GM18502 (cell line): ENCODE measurements at regions not wholly inside any gene's neighbourhood (a gene's known extent, or its start where the extent isn't known, plus 50 kb on each side); places are given as distances from the start of the nearest gene placed in this dataset.

Experiments
- ATAC-seq: cut with Tn5 transposase; IDR thresholded peaks from one replicate; pipeline ENCODE4 v1.9.1; 2021; ENCODE audit warnings: mild to moderate bottlenecking; ENCODE audit not compliant: unreplicated experiment, poor library complexity

- no peak for ATAC-seq
Observed at GRCh38 chr9:82206946-82207345, 218.4 kb downstream of the SPATA31D1 start.

GRCh38 chr9:82208741-82209450, 220.3 kb downstream of the SPATA31D1 start:
- no peak for ATAC-seq

- no peak for ATAC-seq
Observed at GRCh38 chr9:82209797-82210470, 221.4 kb downstream of the SPATA31D1 start.

- ATAC-seq, result no peak
Observed at GRCh38 chr9:82212885-82213284, 224.3 kb downstream of the SPATA31D1 start.

GRCh38 chr9:82216435-82216834, 227.9 kb downstream of the SPATA31D1 start:
- ATAC-seq, result no peak

GRCh38 chr9:82223442-82223841, 234.9 kb downstream of the SPATA31D1 start:
- ATAC-seq, result no peak

GRCh38 chr9:82231411-82231810, 242.8 kb downstream of the SPATA31D1 start:
- no peak for ATAC-seq

GRCh38 chr9:82234160-82234943, 245.8 kb downstream of the SPATA31D1 start:
- ATAC-seq, result no peak

- ATAC-seq, result no peak
Observed at GRCh38 chr9:82242285-82242963, 253.9 kb downstream of the SPATA31D1 start.

GRCh38 chr9:82247318-82247717, 258.7 kb downstream of the SPATA31D1 start:
- ATAC-seq, result no peak

GRCh38 chr9:82252116-82252515, 263.5 kb downstream of the SPATA31D1 start:
- ATAC-seq, result no peak

- ATAC-seq, result no peak
Observed at GRCh38 chr9:82254646-82255367, 266.2 kb downstream of the SPATA31D1 start.

GRCh38 chr9:82255481-82256176, 267.1 kb downstream of the SPATA31D1 start:
- ATAC-seq, result no peak

- no peak for ATAC-seq
Observed at GRCh38 chr9:82260691-82261090, 272.1 kb downstream of the SPATA31D1 start.

GRCh38 chr9:82263619-82264018, 275.0 kb downstream of the SPATA31D1 start:
- no peak for ATAC-seq

GRCh38 chr9:82271106-82271561, 282.6 kb downstream of the SPATA31D1 start:
- ATAC-seq, result no peak

GRCh38 chr9:82273121-82273520, 284.5 kb downstream of the SPATA31D1 start:
- no peak for ATAC-seq

GRCh38 chr9:82275258-82275927, 286.8 kb downstream of the SPATA31D1 start:
- no peak for ATAC-seq

GRCh38 chr9:82281066-82281465, 292.5 kb downstream of the SPATA31D1 start:
- ATAC-seq, result no peak
